SK-N-SH treated with all-trans-retinoic acid at 6 μM for 48 hours (cell line): ENCODE measurements at regions not wholly inside any gene's neighbourhood (a gene's known extent, or its start where the extent isn't known, plus 50 kb on each side); places are given as distances from the start of the nearest gene placed in this dataset.

Source experiments
- ATAC-seq: fragments of 200-7000 bp; cut with Tn5 transposase; 3 replicates; pipeline ENCODE4 v1.9.1; 2020; ENCODE audit warnings: mild to moderate bottlenecking, moderate library complexity
- ARNTL ChIP-seq: fragments of 450-650 bp; formaldehyde crosslinking; IDR thresholded peaks from 2 replicates; pipeline ENCODE4 v1.5.0; 2020; ENCODE audit warnings: low read depth, mild to moderate bottlenecking, moderate library complexity, borderline replicate concordance
- BACH2 ChIP-seq: fragments of 250-450 bp; sonication (Bioruptor Pico); IDR thresholded peaks from 2 replicates; pipeline ENCODE4 v1.9.0; 2021; ENCODE audit warnings: mild to moderate bottlenecking, borderline replicate concordance
- CSDC2 ChIP-seq: fragments of 250-450 bp; sonication (Bioruptor Pico); IDR thresholded peaks from 2 replicates; pipeline ENCODE4 v1.5.0; 2020; ENCODE audit warnings: mild to moderate bottlenecking, moderate library complexity
- ESRRG ChIP-seq: fragments of 250-450 bp; sonication (Bioruptor Pico); IDR thresholded peaks from 2 replicates; pipeline ENCODE4 v1.6.1; 2021; ENCODE audit warnings: mild to moderate bottlenecking
- GLIS3 ChIP-seq: fragments of 250-450 bp; sonication (Bioruptor Pico); IDR thresholded peaks from 2 replicates; pipeline ENCODE4 v1.5.0; 2020; ENCODE audit warnings: mild to moderate bottlenecking, moderate library complexity
- ISL1 ChIP-seq: fragments of 250-450 bp; sonication (Bioruptor Pico); IDR thresholded peaks from 2 replicates; pipeline ENCODE4 v2.1.2; 2022; ENCODE audit warnings: mild to moderate bottlenecking, moderate library complexity
- OSR1 ChIP-seq: fragments of 250-450 bp; sonication (Bioruptor Pico); IDR thresholded peaks from 2 replicates; pipeline ENCODE4 v1.8.0; 2022; ENCODE audit warnings: moderate library complexity, mild to moderate bottlenecking, inconsistent platforms
- PPARA ChIP-seq: fragments of 250-450 bp; sonication (Bioruptor Pico); IDR thresholded peaks from 2 replicates; pipeline ENCODE4 v1.5.0; 2020; ENCODE audit warnings: mild to moderate bottlenecking, borderline replicate concordance
- RARB ChIP-seq: fragments of 250-450 bp; sonication (Bioruptor Pico); IDR thresholded peaks from 2 replicates; pipeline ENCODE4 v1.8.0; 2021; ENCODE audit warnings: mild to moderate bottlenecking, moderate library complexity
- TOX ChIP-seq: fragments of 250-450 bp; sonication (Bioruptor Pico); IDR thresholded peaks from 2 replicates; pipeline ENCODE4 v1.8.0; 2021; ENCODE audit warnings: mild to moderate bottlenecking, moderate library complexity, borderline replicate concordance
- ZFP3 ChIP-seq: fragments of 250-450 bp; sonication (Bioruptor Pico); IDR thresholded peaks from 2 replicates; pipeline ENCODE4 v1.5.0; 2020; ENCODE audit warnings: mild to moderate bottlenecking, moderate library complexity
- ZFP30 ChIP-seq: fragments of 450-650 bp; formaldehyde crosslinking; IDR thresholded peaks from 2 replicates; pipeline ENCODE4 v1.5.0; 2022; ENCODE audit warnings: mild to moderate bottlenecking, moderate library complexity
- ZNF70 ChIP-seq: fragments of 450-650 bp; formaldehyde crosslinking; IDR thresholded peaks from 2 replicates; pipeline ENCODE4 v1.5.0; 2020; ENCODE audit warnings: mild to moderate bottlenecking, moderate library complexity
- ZNF8 ChIP-seq: fragments of 450-650 bp; formaldehyde crosslinking; IDR thresholded peaks from 2 replicates; pipeline ENCODE4 v1.5.0; 2020; ENCODE audit warnings: mild to moderate bottlenecking, moderate library complexity
- TF ChIP-seq, protein P1 (sequence below): fragments of 250-450 bp; sonication (Bioruptor Pico); IDR thresholded peaks from 2 replicates; pipeline ENCODE4 v1.5.1; 2021; ENCODE audit warnings: mild to moderate bottlenecking, moderate library complexity
- TF ChIP-seq, protein P2 (sequence below): fragments of 250-450 bp; sonication (Bioruptor Pico); IDR thresholded peaks from 2 replicates; pipeline ENCODE4 v1.8.0; 2021; ENCODE audit warnings: low read depth, mild to moderate bottlenecking, moderate library complexity, borderline replicate concordance
- TF ChIP-seq, protein P3 (sequence below): fragments of 250-450 bp; sonication (Bioruptor Pico); IDR thresholded peaks from 2 replicates; pipeline ENCODE4 v1.5.0; 2020; ENCODE audit warnings: mild to moderate bottlenecking, moderate library complexity
- TF ChIP-seq, protein P4 (sequence below): fragments of 250-450 bp; sonication (Bioruptor Pico); IDR thresholded peaks from 2 replicates; pipeline ENCODE4 v1.8.0; 2020; ENCODE audit warnings: mild to moderate bottlenecking, moderate library complexity, borderline replicate concordance
- TF ChIP-seq, protein P5 (sequence below): fragments of 250-450 bp; sonication (Bioruptor Pico); IDR thresholded peaks from 2 replicates; pipeline ENCODE4 v1.5.1; 2020; ENCODE audit warnings: low read depth, mild to moderate bottlenecking, moderate library complexity

DNA sequence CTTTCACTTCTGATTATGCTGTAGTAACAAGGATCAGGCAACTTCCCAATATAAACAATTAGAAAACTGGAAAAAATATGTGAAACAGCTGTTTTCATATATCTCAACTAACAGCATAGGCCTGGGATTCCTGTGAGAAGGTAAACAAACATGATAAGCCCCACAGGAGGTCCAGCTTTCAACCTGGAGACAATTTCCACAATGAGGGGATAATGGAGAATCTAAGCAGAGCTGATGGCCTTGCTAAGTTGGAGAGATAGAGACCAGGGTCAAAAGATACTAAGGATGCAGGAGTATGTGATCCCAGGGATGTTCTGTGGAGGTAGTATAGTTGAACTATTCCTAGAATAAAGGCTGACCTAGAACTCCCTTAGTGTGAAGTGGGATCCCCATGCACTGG, 452.3 kb upstream of the ACTRT1 start:
- TF ChIP-seq, protein P1, sequence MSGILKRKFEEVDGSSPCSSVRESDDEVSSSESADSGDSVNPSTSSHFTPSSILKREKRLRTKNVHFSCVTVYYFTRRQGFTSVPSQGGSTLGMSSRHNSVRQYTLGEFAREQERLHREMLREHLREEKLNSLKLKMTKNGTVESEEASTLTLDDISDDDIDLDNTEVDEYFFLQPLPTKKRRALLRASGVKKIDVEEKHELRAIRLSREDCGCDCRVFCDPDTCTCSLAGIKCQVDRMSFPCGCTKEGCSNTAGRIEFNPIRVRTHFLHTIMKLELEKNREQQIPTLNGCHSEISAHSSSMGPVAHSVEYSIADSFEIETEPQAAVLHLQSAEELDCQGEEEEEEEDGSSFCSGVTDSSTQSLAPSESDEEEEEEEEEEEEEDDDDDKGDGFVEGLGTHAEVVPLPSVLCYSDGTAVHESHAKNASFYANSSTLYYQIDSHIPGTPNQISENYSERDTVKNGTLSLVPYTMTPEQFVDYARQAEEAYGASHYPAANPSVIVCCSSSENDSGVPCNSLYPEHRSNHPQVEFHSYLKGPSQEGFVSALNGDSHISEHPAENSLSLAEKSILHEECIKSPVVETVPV (CRISPR knock-in tag), result no peak
- TF ChIP-seq, protein P2, sequence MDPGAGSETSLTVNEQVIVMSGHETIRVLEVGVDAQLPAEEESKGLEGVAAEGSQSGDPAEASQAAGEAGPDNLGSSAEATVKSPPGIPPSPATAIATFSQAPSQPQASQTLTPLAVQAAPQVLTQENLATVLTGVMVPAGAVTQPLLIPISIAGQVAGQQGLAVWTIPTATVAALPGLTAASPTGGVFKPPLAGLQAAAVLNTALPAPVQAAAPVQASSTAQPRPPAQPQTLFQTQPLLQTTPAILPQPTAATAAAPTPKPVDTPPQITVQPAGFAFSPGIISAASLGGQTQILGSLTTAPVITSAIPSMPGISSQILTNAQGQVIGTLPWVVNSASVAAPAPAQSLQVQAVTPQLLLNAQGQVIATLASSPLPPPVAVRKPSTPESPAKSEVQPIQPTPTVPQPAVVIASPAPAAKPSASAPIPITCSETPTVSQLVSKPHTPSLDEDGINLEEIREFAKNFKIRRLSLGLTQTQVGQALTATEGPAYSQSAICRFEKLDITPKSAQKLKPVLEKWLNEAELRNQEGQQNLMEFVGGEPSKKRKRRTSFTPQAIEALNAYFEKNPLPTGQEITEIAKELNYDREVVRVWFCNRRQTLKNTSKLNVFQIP (CRISPR knock-in tag), result no peak
- TF ChIP-seq, protein P3, sequence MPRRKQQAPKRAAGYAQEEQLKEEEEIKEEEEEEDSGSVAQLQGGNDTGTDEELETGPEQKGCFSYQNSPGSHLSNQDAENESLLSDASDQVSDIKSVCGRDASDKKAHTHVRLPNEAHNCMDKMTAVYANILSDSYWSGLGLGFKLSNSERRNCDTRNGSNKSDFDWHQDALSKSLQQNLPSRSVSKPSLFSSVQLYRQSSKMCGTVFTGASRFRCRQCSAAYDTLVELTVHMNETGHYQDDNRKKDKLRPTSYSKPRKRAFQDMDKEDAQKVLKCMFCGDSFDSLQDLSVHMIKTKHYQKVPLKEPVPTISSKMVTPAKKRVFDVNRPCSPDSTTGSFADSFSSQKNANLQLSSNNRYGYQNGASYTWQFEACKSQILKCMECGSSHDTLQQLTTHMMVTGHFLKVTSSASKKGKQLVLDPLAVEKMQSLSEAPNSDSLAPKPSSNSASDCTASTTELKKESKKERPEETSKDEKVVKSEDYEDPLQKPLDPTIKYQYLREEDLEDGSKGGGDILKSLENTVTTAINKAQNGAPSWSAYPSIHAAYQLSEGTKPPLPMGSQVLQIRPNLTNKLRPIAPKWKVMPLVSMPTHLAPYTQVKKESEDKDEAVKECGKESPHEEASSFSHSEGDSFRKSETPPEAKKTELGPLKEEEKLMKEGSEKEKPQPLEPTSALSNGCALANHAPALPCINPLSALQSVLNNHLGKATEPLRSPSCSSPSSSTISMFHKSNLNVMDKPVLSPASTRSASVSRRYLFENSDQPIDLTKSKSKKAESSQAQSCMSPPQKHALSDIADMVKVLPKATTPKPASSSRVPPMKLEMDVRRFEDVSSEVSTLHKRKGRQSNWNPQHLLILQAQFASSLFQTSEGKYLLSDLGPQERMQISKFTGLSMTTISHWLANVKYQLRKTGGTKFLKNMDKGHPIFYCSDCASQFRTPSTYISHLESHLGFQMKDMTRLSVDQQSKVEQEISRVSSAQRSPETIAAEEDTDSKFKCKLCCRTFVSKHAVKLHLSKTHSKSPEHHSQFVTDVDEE (CRISPR knock-in tag), result no peak
- TF ChIP-seq, protein P4, sequence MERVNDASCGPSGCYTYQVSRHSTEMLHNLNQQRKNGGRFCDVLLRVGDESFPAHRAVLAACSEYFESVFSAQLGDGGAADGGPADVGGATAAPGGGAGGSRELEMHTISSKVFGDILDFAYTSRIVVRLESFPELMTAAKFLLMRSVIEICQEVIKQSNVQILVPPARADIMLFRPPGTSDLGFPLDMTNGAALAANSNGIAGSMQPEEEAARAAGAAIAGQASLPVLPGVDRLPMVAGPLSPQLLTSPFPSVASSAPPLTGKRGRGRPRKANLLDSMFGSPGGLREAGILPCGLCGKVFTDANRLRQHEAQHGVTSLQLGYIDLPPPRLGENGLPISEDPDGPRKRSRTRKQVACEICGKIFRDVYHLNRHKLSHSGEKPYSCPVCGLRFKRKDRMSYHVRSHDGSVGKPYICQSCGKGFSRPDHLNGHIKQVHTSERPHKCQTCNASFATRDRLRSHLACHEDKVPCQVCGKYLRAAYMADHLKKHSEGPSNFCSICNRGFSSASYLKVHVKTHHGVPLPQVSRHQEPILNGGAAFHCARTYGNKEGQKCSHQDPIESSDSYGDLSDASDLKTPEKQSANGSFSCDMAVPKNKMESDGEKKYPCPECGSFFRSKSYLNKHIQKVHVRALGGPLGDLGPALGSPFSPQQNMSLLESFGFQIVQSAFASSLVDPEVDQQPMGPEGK, result no peak
- TF ChIP-seq GLIS3 (CRISPR knock-in tag), result no peak
- no peak for TF ChIP-seq ZFP30 (CRISPR knock-in tag)
- no peak for TF ChIP-seq ESRRG (CRISPR knock-in tag)
- TF ChIP-seq TOX (CRISPR knock-in tag), result no peak
- TF ChIP-seq ZFP3 (CRISPR knock-in tag), result no peak
- TF ChIP-seq ISL1 (CRISPR knock-in tag), result no peak
- no peak for TF ChIP-seq BACH2 (CRISPR knock-in tag)
- no peak for TF ChIP-seq RARB
- TF ChIP-seq OSR1 (CRISPR knock-in tag), result no peak
- TF ChIP-seq, protein P5, sequence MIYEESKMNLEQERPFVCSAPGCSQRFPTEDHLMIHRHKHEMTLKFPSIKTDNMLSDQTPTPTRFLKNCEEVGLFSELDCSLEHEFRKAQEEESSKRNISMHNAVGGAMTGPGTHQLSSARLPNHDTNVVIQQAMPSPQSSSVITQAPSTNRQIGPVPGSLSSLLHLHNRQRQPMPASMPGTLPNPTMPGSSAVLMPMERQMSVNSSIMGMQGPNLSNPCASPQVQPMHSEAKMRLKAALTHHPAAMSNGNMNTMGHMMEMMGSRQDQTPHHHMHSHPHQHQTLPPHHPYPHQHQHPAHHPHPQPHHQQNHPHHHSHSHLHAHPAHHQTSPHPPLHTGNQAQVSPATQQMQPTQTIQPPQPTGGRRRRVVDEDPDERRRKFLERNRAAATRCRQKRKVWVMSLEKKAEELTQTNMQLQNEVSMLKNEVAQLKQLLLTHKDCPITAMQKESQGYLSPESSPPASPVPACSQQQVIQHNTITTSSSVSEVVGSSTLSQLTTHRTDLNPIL, result no peak
- no peak for TF ChIP-seq PPARA (CRISPR knock-in tag)
- no peak for TF ChIP-seq ARNTL (CRISPR knock-in tag)
- TF ChIP-seq ZNF70 (CRISPR knock-in tag), result no peak
- no peak for TF ChIP-seq ZNF8 (CRISPR knock-in tag)
- no peak for TF ChIP-seq CSDC2 (CRISPR knock-in tag)
- ATAC-seq, result no peak

DNA sequence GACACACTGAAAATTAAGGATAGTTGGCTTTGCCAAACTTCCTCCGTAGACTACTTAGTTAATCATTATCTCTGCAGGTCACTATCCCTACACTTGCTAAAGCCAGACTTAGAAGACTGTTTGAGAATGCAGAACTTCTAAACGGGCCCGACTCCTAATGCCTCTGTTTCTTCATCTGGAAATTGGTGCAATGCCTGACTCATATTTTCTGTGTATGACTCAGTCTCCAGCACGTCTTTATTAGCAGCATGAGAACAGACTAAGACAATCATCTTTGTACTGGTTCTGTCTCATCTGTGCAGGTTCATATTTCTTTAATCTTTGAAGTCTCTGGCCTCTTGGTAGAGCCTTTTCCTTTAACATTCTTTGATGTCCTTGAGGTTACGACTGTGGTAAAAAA, 411.9 kb upstream of the ACTRT1 start:
- no peak for ATAC-seq
- TF ChIP-seq OSR1 (CRISPR knock-in tag) (no peak), TOX (CRISPR knock-in tag) (no peak), ZFP30 (CRISPR knock-in tag) (no peak)
- TF ChIP-seq, protein P2 (CRISPR knock-in tag), result no peak
- TF ChIP-seq, protein P1 (CRISPR knock-in tag), result no peak
- TF ChIP-seq, protein P5, result no peak
